NCI-H345 treated with DMSO at 0.1 percent for 48 hours (cell line): ENCODE measurements at regions not wholly inside any gene's neighbourhood (a gene's known extent, or its start where the extent isn't known, plus 50 kb on each side); places are given as distances from the start of the nearest gene placed in this dataset.

Experiments used
- DNase-seq: peaks from one replicate; lab custom pipeline; 2025; ENCODE audit not compliant: unreplicated experiment; lab: John Stamatoyannopoulos, UW

GRCh38 chr13:84994582-84994981 is 804.6 kb downstream of the SLITRK6 start:
- no peak for DNase-seq

- DNase-seq: no peak
Measured at GRCh38 chr13:84985860-84986259, 813.4 kb downstream of the SLITRK6 start.

- no peak for DNase-seq
Measured at GRCh38 chr13:84983321-84983720, 815.9 kb downstream of the SLITRK6 start.

- no peak for DNase-seq
Measured at GRCh38 chr13:84980571-84980970, 818.6 kb downstream of the SLITRK6 start.

- no peak for DNase-seq
Measured at GRCh38 chr13:84978851-84979250, 820.4 kb downstream of the SLITRK6 start.

- no peak for DNase-seq
Measured at GRCh38 chr13:84973661-84974060, 825.6 kb downstream of the SLITRK6 start.

GRCh38 chr13:84972907-84973306 is 826.3 kb downstream of the SLITRK6 start:
- DNase-seq: no peak

GRCh38 chr13:84962849-84963248 is 836.4 kb downstream of the SLITRK6 start:
- DNase-seq: no peak

GRCh38 chr13:84962141-84962750 is 837.0 kb downstream of the SLITRK6 start:
- no peak for DNase-seq

GRCh38 chr13:84961023-84961422 is 838.2 kb downstream of the SLITRK6 start:
- no peak for DNase-seq

GRCh38 chr13:84959818-84960217 is 839.4 kb downstream of the SLITRK6 start:
- DNase-seq: no peak

- no peak for DNase-seq
Measured at GRCh38 chr13:84954636-84955035, 844.6 kb downstream of the SLITRK6 start.

GRCh38 chr13:84951128-84951527 is 848.1 kb downstream of the SLITRK6 start:
- no peak for DNase-seq

- DNase-seq: no peak
Measured at GRCh38 chr13:84946192-84946591, 853.0 kb downstream of the SLITRK6 start.

- DNase-seq: no peak
Measured at GRCh38 chr13:84940798-84941197, 858.4 kb downstream of the SLITRK6 start.

GRCh38 chr13:84940167-84940566 is 859.1 kb downstream of the SLITRK6 start:
- no peak for DNase-seq

GRCh38 chr13:84934911-84935310 is 864.3 kb downstream of the SLITRK6 start:
- no peak for DNase-seq

GRCh38 chr13:84933797-84934196 is 865.4 kb downstream of the SLITRK6 start:
- no peak for DNase-seq

GRCh38 chr13:84931264-84931663 is 868.0 kb downstream of the SLITRK6 start:
- DNase-seq: no peak

- no peak for DNase-seq
Measured at GRCh38 chr13:84927442-84928169, 871.6 kb downstream of the SLITRK6 start.

GRCh38 chr13:84925443-84925842 is 873.8 kb downstream of the SLITRK6 start:
- no peak for DNase-seq

- no peak for DNase-seq
Measured at GRCh38 chr13:84923831-84924230, 875.4 kb downstream of the SLITRK6 start.
